ENCODE measurements at regions not wholly inside any gene's neighbourhood (a gene's known extent, or its start where the extent isn't known, plus 50 kb on each side); places are given as distances from the start of the nearest gene placed in this dataset.

GRCh38 chr21:35840197-35840799, 220.0 kb downstream of the SETD4 start:
- TF ChIP-seq, protein P1, sequence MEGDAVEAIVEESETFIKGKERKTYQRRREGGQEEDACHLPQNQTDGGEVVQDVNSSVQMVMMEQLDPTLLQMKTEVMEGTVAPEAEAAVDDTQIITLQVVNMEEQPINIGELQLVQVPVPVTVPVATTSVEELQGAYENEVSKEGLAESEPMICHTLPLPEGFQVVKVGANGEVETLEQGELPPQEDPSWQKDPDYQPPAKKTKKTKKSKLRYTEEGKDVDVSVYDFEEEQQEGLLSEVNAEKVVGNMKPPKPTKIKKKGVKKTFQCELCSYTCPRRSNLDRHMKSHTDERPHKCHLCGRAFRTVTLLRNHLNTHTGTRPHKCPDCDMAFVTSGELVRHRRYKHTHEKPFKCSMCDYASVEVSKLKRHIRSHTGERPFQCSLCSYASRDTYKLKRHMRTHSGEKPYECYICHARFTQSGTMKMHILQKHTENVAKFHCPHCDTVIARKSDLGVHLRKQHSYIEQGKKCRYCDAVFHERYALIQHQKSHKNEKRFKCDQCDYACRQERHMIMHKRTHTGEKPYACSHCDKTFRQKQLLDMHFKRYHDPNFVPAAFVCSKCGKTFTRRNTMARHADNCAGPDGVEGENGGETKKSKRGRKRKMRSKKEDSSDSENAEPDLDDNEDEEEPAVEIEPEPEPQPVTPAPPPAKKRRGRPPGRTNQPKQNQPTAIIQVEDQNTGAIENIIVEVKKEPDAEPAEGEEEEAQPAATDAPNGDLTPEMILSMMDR (IDR thresholded peaks at IDR 0.05): peak; percentile 84

GRCh38 chr21:35838987-35839763, 221.2 kb downstream of the SETD4 start:
- TF ChIP-seq, protein P1 (IDR thresholded peaks at IDR 0.05): no peak

DNA sequence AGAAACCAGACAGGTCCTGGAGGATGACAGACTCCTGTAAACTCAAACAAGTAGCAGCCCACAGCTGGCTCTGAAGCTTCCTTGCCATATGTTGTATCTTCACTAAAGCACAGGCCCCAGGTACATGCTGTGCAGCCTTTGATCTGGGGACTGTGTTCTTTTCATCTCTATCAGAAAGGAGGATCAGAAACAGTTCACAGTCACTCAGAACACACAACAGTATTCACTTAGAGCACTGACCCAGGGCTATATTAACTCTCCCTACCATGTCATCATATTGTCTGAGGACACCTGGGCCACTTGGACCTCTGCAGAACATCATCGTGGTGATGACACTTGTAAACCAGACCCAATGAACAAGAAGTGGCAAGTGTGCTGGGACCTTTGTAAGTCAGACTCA, 222.0 kb downstream of the SETD4 start:
- TF ChIP-seq, protein P1 (IDR thresholded peaks at IDR 0.05): no peak

DNA sequence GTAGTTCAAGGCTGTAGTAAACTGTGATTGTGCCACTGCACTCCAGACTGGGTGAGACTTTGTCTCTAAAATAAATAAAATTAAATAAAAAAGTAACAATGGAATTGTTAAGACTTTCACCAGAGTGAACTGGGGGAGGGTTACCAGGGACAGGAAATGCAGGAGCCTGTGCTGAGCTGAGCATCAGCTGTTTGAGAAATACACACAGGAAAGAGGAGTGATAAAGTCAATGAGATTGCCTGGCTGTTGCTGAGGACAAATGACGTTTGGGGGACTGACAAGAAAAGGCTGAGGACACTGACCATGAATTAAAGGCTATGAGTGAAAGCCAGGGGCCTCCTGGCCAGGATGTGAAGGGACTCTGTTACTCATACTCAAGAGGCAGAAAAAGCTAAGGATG, 226.3 kb downstream of the SETD4 start:
- TF ChIP-seq, protein P1 (IDR thresholded peaks at IDR 0.05): no peak

DNA sequence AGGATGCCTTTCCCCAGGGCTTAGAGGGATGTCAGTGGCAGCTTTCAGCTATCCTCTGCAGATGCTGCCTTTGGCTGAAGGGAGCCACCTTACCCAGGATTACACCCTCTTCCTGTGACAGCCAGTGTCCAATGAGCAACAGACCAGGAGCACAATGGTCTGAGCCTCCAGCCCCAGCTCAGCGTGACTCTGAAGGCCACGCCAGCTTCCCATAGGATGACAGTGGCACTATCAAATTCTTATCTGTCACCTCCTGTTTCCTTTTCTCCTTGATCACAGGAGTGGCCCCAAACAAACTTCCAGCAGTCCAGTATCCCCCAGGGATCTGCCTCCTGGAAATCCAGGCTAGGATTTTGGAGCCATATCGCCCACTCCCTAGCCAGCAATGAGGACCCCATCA, 226.9 kb downstream of the SETD4 start:
- TF ChIP-seq, protein P1 (IDR thresholded peaks at IDR 0.05): no peak

GRCh38 chr21:35831230-35831629, 229.1 kb downstream of the SETD4 start:
- TF ChIP-seq, protein P1 (IDR thresholded peaks at IDR 0.05): no peak

DNA sequence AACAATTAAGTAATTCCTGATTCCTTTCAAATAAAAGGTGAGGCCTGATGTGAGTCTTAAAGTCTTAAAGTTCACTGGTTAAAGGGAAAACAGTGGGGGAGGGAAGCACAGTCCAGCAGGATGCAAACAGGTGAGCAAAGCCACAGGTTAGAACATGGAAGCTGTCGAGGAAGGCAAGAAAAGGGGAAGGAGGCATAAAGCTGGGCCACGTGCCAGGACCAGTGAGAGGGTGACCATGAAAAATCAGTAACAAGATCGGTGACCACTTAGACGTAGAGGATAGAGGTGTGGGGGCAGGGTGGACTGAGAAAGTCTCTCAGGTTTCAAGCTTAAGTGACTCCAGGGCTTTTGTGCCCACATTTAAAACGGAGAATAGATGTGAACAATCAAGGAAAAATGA, 231.3 kb downstream of the SETD4 start:
- TF ChIP-seq, protein P1 (IDR thresholded peaks at IDR 0.05): no peak
